IMR-90 (cell line): ENCODE measurements at regions not wholly inside any gene's neighbourhood (a gene's known extent, or its start where the extent isn't known, plus 50 kb on each side); places are given as distances from the start of the nearest gene placed in this dataset.

Experiments
- ATAC-seq: fragments of 200-7000 bp; cut with Tn5 transposase; 2 replicates; pipeline ENCODE4 v1.9.1; 2020; ENCODE audit warnings: low read depth, mild to moderate bottlenecking, moderate library complexity
- BruUV-seq: library from RNA; stranded (reverse); fragments of 400-500 nt; replicated peaks from 2 replicates; lab custom pipeline; 2021; lab: Mats Ljungman, UMichigan
- CTCF ChIA-PET: fragments of 300-600 bp; formaldehyde crosslinking; extraction: SDS; loops from one replicate; lab custom pipeline; 2021; ENCODE audit warnings: antibody characterized with exemption; lab: Yijun Ruan, JAX
- POLR2A ChIA-PET: fragments of 300-600 bp; sonication (Branson Sonifier 250); formaldehyde crosslinking; loops from one replicate; lab custom pipeline; 2022; ENCODE audit warnings: antibody characterized with exemption; ENCODE audit not compliant: unreplicated experiment; lab: Charles Lee
- DNase-seq: peaks from one replicate; pipeline ENCODE4 v3.0.0; 2013
- H2AFZ ChIP-seq: replicated peaks from 2 replicates; pipeline ENCODE3; 2013; ENCODE audit warnings: low read length, mild to moderate bottlenecking; ENCODE audit not compliant: poor library complexity
- H2AK5ac ChIP-seq: 2 replicates; pipeline ENCODE4 v1.6.1; 2013; ENCODE audit warnings: low read depth, low read length, inconsistent platforms
- H2AK9ac ChIP-seq: replicated peaks from 2 replicates; pipeline ENCODE3; 2013; ENCODE audit warnings: mild to moderate bottlenecking, low read depth, low read length, moderate library complexity; ENCODE audit not compliant: poor library complexity
- H2BK120ac ChIP-seq: 2 replicates; pipeline ENCODE4 v1.6.1; 2013; ENCODE audit warnings: low read depth, low read length, inconsistent platforms
- H2BK15ac ChIP-seq: 3 replicates; pipeline ENCODE4 v1.6.1; 2013; ENCODE audit warnings: low read depth, low read length, inconsistent platforms
- H2BK20ac ChIP-seq: 2 replicates; pipeline ENCODE4 v1.6.1; 2013; ENCODE audit warnings: low read depth, mild to moderate bottlenecking, inconsistent platforms, low read length, moderate library complexity
- H2BK5ac ChIP-seq: 2 replicates; pipeline ENCODE4 v1.6.1; 2013; ENCODE audit warnings: mild to moderate bottlenecking, low read depth, low read length, inconsistent platforms; ENCODE audit not compliant: poor library complexity, severe bottlenecking
- H3K14ac ChIP-seq: replicated peaks from 2 replicates; pipeline ENCODE4 v1.6.1; 2013; ENCODE audit warnings: low read depth, low read length, inconsistent platforms
- H3K18ac ChIP-seq: 2 replicates; pipeline ENCODE4 v1.6.1; 2013; ENCODE audit warnings: low read depth, low read length, control low read depth
- H3K23ac ChIP-seq: 2 replicates; pipeline ENCODE4 v1.6.1; 2013; ENCODE audit warnings: low read depth, low read length, inconsistent platforms
- H3K27ac ChIP-seq: 2 replicates; pipeline ENCODE4 v1.5.1; 2013; ENCODE audit warnings: mild to moderate bottlenecking, control low read depth, low read length; ENCODE audit not compliant: insufficient read depth
- H3K27me3 ChIP-seq: 2 replicates; pipeline ENCODE4 v1.6.1; 2013; ENCODE audit warnings: low read length; ENCODE audit not compliant: control insufficient read depth, insufficient read depth
- H3K36me3 ChIP-seq: 2 replicates; pipeline ENCODE4 v1.6.1; 2013; ENCODE audit warnings: low read length, mixed read lengths; ENCODE audit not compliant: control insufficient read depth, insufficient read depth
- H3K4ac ChIP-seq: 2 replicates; pipeline ENCODE4 v1.6.1; 2013; ENCODE audit warnings: low read depth, low read length, inconsistent platforms
- H3K4me1 ChIP-seq: 2 replicates; pipeline ENCODE4 v1.6.1; 2013; ENCODE audit warnings: low read length, mixed read lengths; ENCODE audit not compliant: control insufficient read depth, insufficient read depth
- H3K4me2 ChIP-seq: 2 replicates; pipeline ENCODE4 v1.6.1; 2013; ENCODE audit warnings: low read depth, mild to moderate bottlenecking, control low read depth, low read length, moderate library complexity
- H3K4me3 ChIP-seq: 2 replicates; pipeline ENCODE4 v1.5.1; 2013; ENCODE audit warnings: low read depth, mild to moderate bottlenecking, control low read depth, low read length, moderate library complexity; ENCODE audit not compliant: insufficient read depth
- H3K56ac ChIP-seq: 2 replicates; pipeline ENCODE4 v1.6.1; 2013; ENCODE audit warnings: low read length, inconsistent platforms; ENCODE audit not compliant: insufficient read depth; ENCODE audit errors: extremely low read depth
- H3K79me1 ChIP-seq, 2 experiments: 2 replicates each; pipeline ENCODE4 v1.6.1; 2013; ENCODE audit warnings: low read length in 2 of 2, inconsistent platforms in 1 of 2, low read depth in 1 of 2
- H3K9ac ChIP-seq: 2 replicates; pipeline ENCODE4 v1.6.1; 2013; ENCODE audit warnings: low read depth, low read length, control low read depth
- H3K9me1 ChIP-seq: 2 replicates; pipeline ENCODE4 v1.6.1; 2013; ENCODE audit warnings: low read length, inconsistent platforms; ENCODE audit not compliant: insufficient read depth
- H3K9me3 ChIP-seq: 2 replicates; pipeline ENCODE4 v1.6.1; 2013; ENCODE audit warnings: low read length; ENCODE audit not compliant: control insufficient read depth, insufficient read depth
- H4K20me1 ChIP-seq: 2 replicates; pipeline ENCODE4 v1.6.1; 2013; ENCODE audit warnings: low read length, inconsistent platforms; ENCODE audit not compliant: insufficient read depth
- H4K5ac ChIP-seq: 2 replicates; pipeline ENCODE4 v1.6.1; 2013; ENCODE audit warnings: mild to moderate bottlenecking, low read depth, low read length, control low read depth
- H4K8ac ChIP-seq, 2 experiments: 2 replicates each; pipeline ENCODE4 v1.6.1; 2013; ENCODE audit warnings: low read depth in 2 of 2, low read length in 2 of 2, control low read depth in 1 of 2, inconsistent platforms in 1 of 2
- H4K91ac ChIP-seq: 2 replicates; pipeline ENCODE4 v1.6.1; 2013; ENCODE audit warnings: low read depth, low read length, inconsistent platforms; ENCODE audit not compliant: insufficient read depth
- BHLHE40 ChIP-seq: fragments of 150-350 bp; IDR thresholded peaks from 2 replicates; pipeline ENCODE4 v1.6.1; 2016; ENCODE audit warnings: mild to moderate bottlenecking, low read depth, low read length
- FOS ChIP-seq: fragments of 150-350 bp; IDR thresholded peaks from 2 replicates; pipeline ENCODE4 v1.6.1; 2016; ENCODE audit warnings: low read depth, low read length
- MAFK ChIP-seq: IDR thresholded peaks from 2 replicates; pipeline ENCODE4 v1.6.1; 2012; ENCODE audit warnings: low read depth, low read length, improper control_type of control experiment
- MAZ ChIP-seq: IDR thresholded peaks from 2 replicates; pipeline ENCODE4 v1.6.1; 2012; ENCODE audit warnings: low read depth, mild to moderate bottlenecking, low read length, improper control_type of control experiment, moderate library complexity, borderline replicate concordance
- POLR2A ChIP-seq: IDR thresholded peaks from 2 replicates; pipeline ENCODE4 v1.6.1; 2012; ENCODE audit warnings: mild to moderate bottlenecking, low read depth, low read length
- WGBS, 2 experiments: methylation state at CpG; one replicate each; pipeline versions ENCODE4 v1.1.5 to v1.1.7; 2013; ENCODE audit warnings: missing lambda C conversion rate in 2 of 2; ENCODE audit not compliant: insufficient read length in 1 of 2; ENCODE audit errors: extremely low coverage in 2 of 2; 5-methylcytosine and 5-hydroxymethylcytosine counted together
- dilution Hi-C: fragments of 300-500 bp; cut with HindIII; formaldehyde crosslinking; loops from one replicate; pipeline ENCODE4 v1.14.3; 2018; ENCODE audit warnings: low sequenced_read_pairs; ENCODE audit not compliant: unreplicated experiment
- in situ Hi-C: fragments of 300-500 bp; cut with MboI; formaldehyde crosslinking; loops from 3 replicates; pipeline ENCODE4 v1.14.3; 2019; ENCODE audit warnings: low sequenced_read_pairs, inconsistent platforms, mixed read lengths
- intact Hi-C: fragments of 100-400 bp; cut with micrococcal nuclease; formaldehyde crosslinking; loops from 2 replicates; pipeline ENCODE4 v1.10.0; 2022

- H2BK120ac ChIP-seq = peak overlapping the region; percentile 91
- no peak overlapping the region for H2BK15ac ChIP-seq
- intact Hi-C loops = no loop called here
- peak overlapping the region; percentile 66 for H3K18ac ChIP-seq
- H3K4me2 ChIP-seq = peak overlapping the region; percentile 74; the same call in 1 of the 2 replicates
- no peak overlapping the region for H2AFZ ChIP-seq
- peak overlapping the region; percentile 71 for H2AK9ac ChIP-seq
- ChIA-PET CTCF (interaction anchor here (1.1 kb wide), 1 partner anchor 12 kb away, joined by 3 read pairs; no protein-coding TSS in a partner anchor), POLR2A (no interaction called here)
- WGBS, 2 experiments = no CpG with 5 or more reads among the region's 2 CpGs
- peaks cover 5% of the 10 kb centered on the region for H3K4me1 ChIP-seq
- no peak overlapping the region for H3K27ac ChIP-seq
- no peak overlapping the region for H2AK5ac ChIP-seq
- H4K20me1 ChIP-seq = no peaks in the 10 kb centered on the region
- TF ChIP-seq POLR2A = no peak
- no peak for TF ChIP-seq BHLHE40
- peak; percentile 66; the same call in 1 of the 2 replicates for TF ChIP-seq FOS
- TF ChIP-seq MAFK = 0 out of 2 replicates have a peak, but pooled peaks have one; percentile 0
- no peak for TF ChIP-seq MAZ
- no peaks in the 10 kb centered on the region for H3K79me1 ChIP-seq
- peaks cover 8% of the 10 kb centered on the region for H3K9me1 ChIP-seq
- H3K27me3 ChIP-seq = no peaks in the 10 kb centered on the region
- dilution Hi-C loops = no loop called here
- no peak overlapping the region for H3K4me3 ChIP-seq
- peak overlapping the region in 1 of 2 experiments; percentile 74; a peak in 1 of 4 replicates for H4K8ac ChIP-seq
- no peak overlapping the region for H3K56ac ChIP-seq
- peak overlapping the region; percentile 86 for H2BK5ac ChIP-seq
- H3K14ac ChIP-seq = peak overlapping the region; percentile 75; the same call in 1 of the 2 replicates
- H3K4ac ChIP-seq = peak overlapping the region; percentile 95
- peak overlapping the region; percentile 45; the same call in 1 of the 2 replicates for H3K23ac ChIP-seq
- in situ Hi-C loops = no loop called here
- H3K36me3 ChIP-seq = no peaks in the 10 kb centered on the region
- no peak overlapping the region for H3K9ac ChIP-seq
- peak overlapping the region; percentile 96; the same call in 1 of the 2 replicates for H2BK20ac ChIP-seq
- peak overlapping the region; percentile 55; the same call in 1 of the 2 replicates for H4K91ac ChIP-seq
- BruUV-seq = no TSS peak
- no peaks in the 10 kb centered on the region for H3K9me3 ChIP-seq
- DNase-seq = peak; percentile 42
- peak; percentile 57 for ATAC-seq
- H4K5ac ChIP-seq = peak overlapping the region; percentile 57; the same call in 1 of the 2 replicates
These were observed 110.5 kb upstream of the TACR1 start for GRCh38 chr2:75309596-75310463.
